ENCODE measurements at regions not wholly inside any gene's neighbourhood (a gene's known extent, or its start where the extent isn't known, plus 50 kb on each side); places are given as distances from the start of the nearest gene placed in this dataset.

DNA sequence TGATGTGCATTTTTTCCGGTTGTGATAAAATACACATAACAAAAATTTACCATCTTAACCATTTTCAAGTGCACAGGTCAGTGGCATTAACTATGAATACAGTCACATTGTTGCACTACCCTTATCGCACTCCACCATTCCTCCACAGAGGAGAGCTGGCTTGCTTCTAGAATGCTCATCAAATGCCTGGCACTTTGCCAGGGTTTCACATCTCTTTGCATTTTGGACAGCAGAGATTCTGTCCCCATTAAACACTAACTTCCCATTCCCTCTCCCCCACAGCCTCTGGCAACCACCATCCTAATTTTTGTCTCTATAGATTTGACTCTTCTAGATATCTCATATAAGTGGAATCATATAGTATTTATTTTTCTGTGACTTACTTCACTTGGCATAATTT lies 165.0 kb downstream of the ASB1 start:
- TF ChIP-seq, protein P1, sequence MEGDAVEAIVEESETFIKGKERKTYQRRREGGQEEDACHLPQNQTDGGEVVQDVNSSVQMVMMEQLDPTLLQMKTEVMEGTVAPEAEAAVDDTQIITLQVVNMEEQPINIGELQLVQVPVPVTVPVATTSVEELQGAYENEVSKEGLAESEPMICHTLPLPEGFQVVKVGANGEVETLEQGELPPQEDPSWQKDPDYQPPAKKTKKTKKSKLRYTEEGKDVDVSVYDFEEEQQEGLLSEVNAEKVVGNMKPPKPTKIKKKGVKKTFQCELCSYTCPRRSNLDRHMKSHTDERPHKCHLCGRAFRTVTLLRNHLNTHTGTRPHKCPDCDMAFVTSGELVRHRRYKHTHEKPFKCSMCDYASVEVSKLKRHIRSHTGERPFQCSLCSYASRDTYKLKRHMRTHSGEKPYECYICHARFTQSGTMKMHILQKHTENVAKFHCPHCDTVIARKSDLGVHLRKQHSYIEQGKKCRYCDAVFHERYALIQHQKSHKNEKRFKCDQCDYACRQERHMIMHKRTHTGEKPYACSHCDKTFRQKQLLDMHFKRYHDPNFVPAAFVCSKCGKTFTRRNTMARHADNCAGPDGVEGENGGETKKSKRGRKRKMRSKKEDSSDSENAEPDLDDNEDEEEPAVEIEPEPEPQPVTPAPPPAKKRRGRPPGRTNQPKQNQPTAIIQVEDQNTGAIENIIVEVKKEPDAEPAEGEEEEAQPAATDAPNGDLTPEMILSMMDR (IDR thresholded peaks at IDR 0.05; ENCODE audit: insufficient read depth, low read length, poor library complexity, severe bottlenecking) = no peak
- no peak for TF ChIP-seq EZH2phosphoT487 (conservative IDR thresholded peaks at IDR 0.05; ENCODE audit: low read length)
